Fibroblast of the aortic adventitia (primary cell): ENCODE measurements at regions not wholly inside any gene's neighbourhood (a gene's known extent, or its start where the extent isn't known, plus 50 kb on each side); places are given as distances from the start of the nearest gene placed in this dataset.

Experiments used
- DNase-seq: peaks from one replicate; pipeline ENCODE4 v3.0.0-alpha.2; 2010; ENCODE audit warnings: low read depth
- H3K4me3 ChIP-seq: 2 replicates; pipeline ENCODE4 v1.5.1; 2011; ENCODE audit warnings: low read depth, mild to moderate bottlenecking, control low read depth, low read length, moderate library complexity
- TF ChIP-seq, protein P1 (sequence below): IDR thresholded peaks from 2 replicates; pipeline ENCODE4 v1.5.1; 2011; ENCODE audit warnings: mild to moderate bottlenecking, low read length, control low read depth, inconsistent platforms; ENCODE audit not compliant: insufficient read depth

DNA sequence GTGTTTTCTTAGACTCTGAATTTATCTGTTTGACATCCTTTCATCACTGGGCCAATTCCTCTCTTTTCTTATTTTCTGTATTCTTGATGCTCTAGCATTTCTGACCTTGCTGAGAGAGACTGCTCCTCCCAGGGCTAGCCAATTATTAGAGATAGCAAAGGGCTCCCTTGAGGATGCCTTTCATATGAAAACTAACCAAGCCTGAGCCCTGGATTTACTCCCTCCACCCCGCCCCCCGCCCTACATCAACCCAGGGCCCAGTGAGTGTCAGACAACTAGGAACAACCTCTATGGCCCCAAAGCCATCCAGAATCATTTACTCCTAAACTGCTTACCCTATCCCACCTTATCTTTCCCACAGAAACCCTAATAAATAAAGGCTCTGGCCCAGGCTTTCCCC, 69.7 kb upstream of the LARS2 start:
- TF ChIP-seq, protein P1, sequence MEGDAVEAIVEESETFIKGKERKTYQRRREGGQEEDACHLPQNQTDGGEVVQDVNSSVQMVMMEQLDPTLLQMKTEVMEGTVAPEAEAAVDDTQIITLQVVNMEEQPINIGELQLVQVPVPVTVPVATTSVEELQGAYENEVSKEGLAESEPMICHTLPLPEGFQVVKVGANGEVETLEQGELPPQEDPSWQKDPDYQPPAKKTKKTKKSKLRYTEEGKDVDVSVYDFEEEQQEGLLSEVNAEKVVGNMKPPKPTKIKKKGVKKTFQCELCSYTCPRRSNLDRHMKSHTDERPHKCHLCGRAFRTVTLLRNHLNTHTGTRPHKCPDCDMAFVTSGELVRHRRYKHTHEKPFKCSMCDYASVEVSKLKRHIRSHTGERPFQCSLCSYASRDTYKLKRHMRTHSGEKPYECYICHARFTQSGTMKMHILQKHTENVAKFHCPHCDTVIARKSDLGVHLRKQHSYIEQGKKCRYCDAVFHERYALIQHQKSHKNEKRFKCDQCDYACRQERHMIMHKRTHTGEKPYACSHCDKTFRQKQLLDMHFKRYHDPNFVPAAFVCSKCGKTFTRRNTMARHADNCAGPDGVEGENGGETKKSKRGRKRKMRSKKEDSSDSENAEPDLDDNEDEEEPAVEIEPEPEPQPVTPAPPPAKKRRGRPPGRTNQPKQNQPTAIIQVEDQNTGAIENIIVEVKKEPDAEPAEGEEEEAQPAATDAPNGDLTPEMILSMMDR, result no peak
- DNase-seq, result no peak
- H3K4me3 ChIP-seq, result no peak overlapping the region

DNA sequence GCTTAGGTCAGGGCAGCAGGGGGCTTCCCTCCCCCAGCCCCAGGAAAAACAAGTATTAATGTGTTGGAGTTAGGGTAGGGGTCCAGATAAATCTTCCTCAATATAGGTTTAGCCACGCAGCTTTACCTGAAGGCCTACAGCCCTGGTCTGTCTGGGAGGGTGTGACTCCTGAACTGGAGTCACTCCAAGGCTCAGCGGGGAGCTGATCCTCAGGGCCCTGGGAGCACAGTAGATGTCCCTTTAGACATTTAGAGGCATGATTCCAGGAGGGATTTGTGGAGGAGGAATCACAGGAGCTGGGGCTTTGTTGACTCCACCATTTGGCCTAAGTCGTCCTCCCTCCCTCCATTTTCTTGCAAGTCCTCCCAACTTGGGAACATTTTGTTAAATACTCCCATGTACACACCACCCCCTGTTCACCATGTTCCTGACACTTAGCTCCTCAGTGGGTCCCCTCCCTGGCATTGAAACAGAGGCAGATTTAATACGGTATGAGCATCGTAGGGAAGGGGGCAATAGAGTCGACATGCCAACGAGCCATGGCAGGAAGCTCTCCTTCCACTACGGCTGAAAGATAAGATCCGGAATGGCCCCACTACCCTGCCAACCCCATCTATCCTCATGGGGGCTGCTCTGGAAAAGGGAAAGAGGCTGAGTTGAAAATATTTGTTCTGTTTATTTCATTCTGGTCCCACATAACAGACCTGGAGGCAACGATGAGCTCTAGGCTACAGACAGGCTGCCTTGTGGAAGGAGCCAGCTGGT, 69.0 kb upstream of the LARS2 start:
- TF ChIP-seq, protein P1, result no peak
- H3K4me3 ChIP-seq, result no peak overlapping the region
- no peak for DNase-seq

DNA sequence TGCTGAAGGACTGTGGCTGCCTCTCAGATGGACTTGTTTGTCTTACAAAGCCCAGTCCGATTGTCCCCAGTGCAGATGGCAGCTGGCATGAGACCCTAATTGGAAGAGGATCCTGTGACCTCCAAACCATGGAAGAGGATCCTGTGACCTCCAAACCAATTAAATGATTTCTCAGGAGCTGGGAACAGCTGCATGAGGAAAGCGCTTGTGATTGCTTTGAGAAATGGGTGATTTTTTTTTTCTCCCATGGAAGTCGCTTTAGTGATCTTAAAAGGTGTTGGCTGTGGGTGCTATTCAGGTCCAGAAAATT, 68.4 kb upstream of the LARS2 start:
- TF ChIP-seq, protein P1, result no peak
- no peak overlapping the region for H3K4me3 ChIP-seq
- DNase-seq, result no peak

DNA sequence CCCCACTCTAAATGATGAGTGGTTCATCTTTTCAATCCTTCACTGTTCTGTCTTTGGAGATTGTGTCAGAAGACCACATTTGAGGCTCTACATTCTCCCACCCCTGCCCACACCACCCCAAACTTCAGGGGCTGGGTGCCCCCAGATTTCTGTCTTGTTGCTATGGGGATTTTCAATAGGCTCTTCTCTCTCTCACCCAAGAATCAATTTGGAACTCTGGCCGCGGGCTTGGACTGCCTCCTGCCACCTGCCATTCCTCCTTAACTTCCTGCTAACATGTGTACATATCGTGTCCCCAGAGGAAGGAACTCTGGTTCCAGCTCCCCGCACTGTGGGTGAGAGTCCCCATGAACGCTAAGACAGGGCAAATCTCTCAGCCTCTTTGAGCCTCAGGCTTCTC, 67.4 kb upstream of the LARS2 start:
- no peak overlapping the region for H3K4me3 ChIP-seq
- TF ChIP-seq, protein P1, result no peak
- DNase-seq, result no peak

DNA sequence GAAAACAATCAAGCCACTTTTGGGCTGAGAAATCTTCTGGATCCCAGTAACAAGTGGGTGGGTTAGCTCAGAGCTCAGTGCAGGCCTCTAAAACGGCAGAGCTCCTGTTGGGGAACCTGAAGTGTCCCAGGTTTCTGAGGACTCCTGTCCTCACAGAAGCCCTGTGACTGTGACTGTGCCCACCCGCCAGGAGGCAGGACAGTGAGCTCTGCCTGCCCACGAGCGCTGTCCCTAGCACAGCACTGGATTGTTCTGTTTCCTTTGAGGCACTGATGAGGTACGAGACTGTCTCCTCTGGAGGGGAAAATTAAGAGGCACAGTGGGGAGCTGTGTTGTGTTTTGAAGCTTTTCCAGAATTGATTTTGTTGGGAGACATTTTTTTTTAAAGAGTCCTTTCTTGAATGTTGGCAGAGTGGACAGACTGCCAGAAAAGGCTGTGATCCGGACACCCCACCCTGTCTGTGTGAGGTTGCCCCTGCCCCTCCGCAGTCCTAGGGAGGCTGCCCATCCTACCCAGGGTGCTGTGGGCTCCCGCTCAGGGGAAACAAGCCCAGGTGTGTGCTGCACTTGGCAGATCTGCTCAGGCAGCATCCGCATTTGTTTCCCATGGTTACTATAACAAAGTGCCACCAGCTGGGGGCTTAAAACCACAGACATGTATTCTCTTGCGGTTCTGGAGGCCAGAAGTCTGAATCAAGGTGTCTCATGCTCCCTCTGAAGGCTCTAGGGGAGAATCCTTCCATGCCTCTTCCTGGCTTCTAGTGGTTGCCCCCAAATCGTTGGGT, 66.6 kb upstream of the LARS2 start:
- H3K4me3 ChIP-seq, result no peak overlapping the region
- DNase-seq, result no peak
- TF ChIP-seq, protein P1, result no peak

DNA sequence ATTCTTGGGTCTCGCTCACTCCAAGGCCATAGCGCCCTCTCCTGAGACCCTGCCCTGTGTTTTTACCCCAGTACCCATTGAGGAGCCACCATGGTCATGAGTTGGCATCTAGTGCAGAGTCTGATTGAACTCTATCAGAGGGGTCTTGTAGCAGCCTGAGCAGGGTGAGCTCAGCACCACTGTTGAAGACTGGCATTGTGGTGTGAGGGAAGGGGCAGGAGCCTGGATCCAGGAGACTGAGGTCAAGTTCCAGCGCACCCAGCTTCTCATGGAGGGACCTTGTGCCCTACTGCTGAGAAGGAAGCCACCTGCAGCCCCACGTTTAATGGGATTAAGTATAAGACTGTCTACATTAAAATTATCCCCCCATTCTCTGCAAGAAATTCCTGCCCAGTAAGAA, 65.8 kb upstream of the LARS2 start:
- DNase-seq, result no peak
- H3K4me3 ChIP-seq, result no peak overlapping the region
- TF ChIP-seq, protein P1, result no peak

DNA sequence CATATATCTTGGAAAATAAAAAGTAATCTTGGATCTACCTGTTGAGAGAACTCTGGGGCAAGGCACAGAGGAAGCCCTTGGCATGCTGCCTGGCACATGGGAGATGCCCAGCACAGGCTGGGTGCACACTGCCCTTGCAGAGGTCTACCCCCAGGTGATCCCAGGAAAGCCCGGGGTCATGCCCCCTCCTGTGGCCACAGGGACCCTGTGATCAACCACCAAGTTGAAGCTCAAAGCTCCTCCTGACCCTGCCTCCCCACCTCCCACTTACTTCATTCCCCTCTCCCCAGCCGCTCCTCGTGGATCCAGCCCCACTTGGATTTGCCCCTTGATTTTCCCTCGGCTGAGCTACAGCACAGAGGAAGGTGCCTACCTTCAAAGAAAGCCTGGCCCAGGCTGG, 62.7 kb upstream of the LARS2 start:
- DNase-seq, result no peak
- H3K4me3 ChIP-seq, result no peak overlapping the region
- TF ChIP-seq, protein P1, result no peak
